Activated B cell treated with CpG ODN at 0.5 μM for 24 hours (primary cell): ENCODE measurements at regions not wholly inside any gene's neighbourhood (a gene's known extent, or its start where the extent isn't known, plus 50 kb on each side); places are given as distances from the start of the nearest gene placed in this dataset.

ENCODE experiments used
- ATAC-seq: fragments of 200-7000 bp; cut with Tn5 transposase; one replicate; pipeline ENCODE4 v1.10.0; 2021; ENCODE audit warnings: low read depth, mild to moderate bottlenecking, moderate library complexity
- CTCF ChIA-PET: fragments of 350-600 bp; sonication (Branson Sonifier 250); formaldehyde crosslinking; loops from one replicate; lab custom pipeline; 2021; ENCODE audit warnings: antibody characterized with exemption; lab: Charles Lee
- POLR2A ChIA-PET: fragments of 350-600 bp; sonication (Branson Sonifier 250); formaldehyde crosslinking; loops from one replicate; lab custom pipeline; 2021; ENCODE audit warnings: antibody characterized with exemption; lab: Charles Lee
- DNase-seq: peaks from one replicate; pipeline ENCODE4 v3.0.0; 2022
- H3K27ac Mint-ChIP-seq: one replicate; pipeline ENCODE4 v1.8.0; 2020; ENCODE audit warnings: mixed read lengths
- H3K27me3 Mint-ChIP-seq: one replicate; pipeline ENCODE4 v1.8.0; 2021; ENCODE audit warnings: mixed read lengths
- H3K36me3 Mint-ChIP-seq: one replicate; pipeline ENCODE4 v1.8.0; 2021; ENCODE audit warnings: low read depth, mixed read lengths
- H3K4me1 Mint-ChIP-seq: one replicate; pipeline ENCODE4 v1.8.0; 2021; ENCODE audit warnings: mixed read lengths
- H3K4me3 Mint-ChIP-seq: one replicate; pipeline ENCODE4 v1.8.0; 2020; ENCODE audit warnings: mild to moderate bottlenecking, mixed read lengths
- H3K9me3 Mint-ChIP-seq: one replicate; pipeline ENCODE4 v1.8.0; 2020; ENCODE audit warnings: mixed read lengths
- CTCF ChIP-seq: fragments of 200-600 bp; IDR thresholded peaks from one replicate; pipeline ENCODE4 v1.8.0; 2022; ENCODE audit warnings: antibody characterized with exemption, mild to moderate bottlenecking
- intact Hi-C: fragments of 100-400 bp; cut with micrococcal nuclease; formaldehyde crosslinking; loops from one replicate; pipeline ENCODE4 v1.15.1; 2024

GRCh38 chr3:22239011-22239410, 488.0 kb upstream of the ZNF385D start:
- Mint-ChIP-seq H3K36me3 (no peaks in the 10 kb centered on the region), H3K4me1 (no peaks in the 10 kb centered on the region), H3K4me3 (no peak overlapping the region), H3K27me3 (no peaks in the 10 kb centered on the region), H3K9me3 (no peaks in the 10 kb centered on the region), H3K27ac (no peak overlapping the region)
- no peak for DNase-seq
- CTCF ChIA-PET: no interaction called here
- POLR2A ChIA-PET: no interaction called here
- intact Hi-C loops: no loop called here
- TF ChIP-seq CTCF: no peak
- ATAC-seq: no peak

- TF ChIP-seq CTCF: no peak
- CTCF ChIA-PET: no interaction called here
- Mint-ChIP-seq H3K36me3 (no peaks in the 10 kb centered on the region), H3K27me3 (no peaks in the 10 kb centered on the region), H3K27ac (no peak overlapping the region), H3K4me3 (no peak overlapping the region), H3K4me1 (no peaks in the 10 kb centered on the region), H3K9me3 (no peaks in the 10 kb centered on the region)
- DNase-seq: no peak
- intact Hi-C loops: no loop called here
- ATAC-seq: no peak
- POLR2A ChIA-PET: no interaction called here
Observed at GRCh38 chr3:22241110-22241509, 490.1 kb upstream of the ZNF385D start.

GRCh38 chr3:22244761-22245521, 493.9 kb upstream of the ZNF385D start:
- no peak for DNase-seq
- Mint-ChIP-seq H3K36me3 (no peaks in the 10 kb centered on the region), H3K4me1 (no peaks in the 10 kb centered on the region), H3K4me3 (no peak overlapping the region), H3K27me3 (no peaks in the 10 kb centered on the region), H3K9me3 (no peaks in the 10 kb centered on the region), H3K27ac (no peak overlapping the region)
- no peak for TF ChIP-seq CTCF
- intact Hi-C loops: no loop called here
- no peak for ATAC-seq
- CTCF ChIA-PET: no interaction called here
- POLR2A ChIA-PET: no interaction called here

GRCh38 chr3:22245811-22246583, 495.0 kb upstream of the ZNF385D start:
- no peaks in the 10 kb centered on the region for H3K36me3 Mint-ChIP-seq
- DNase-seq (no peak), ATAC-seq (no peak)
- no peaks in the 10 kb centered on the region for H3K27me3 Mint-ChIP-seq
- POLR2A ChIA-PET: no interaction called here
- H3K4me1 Mint-ChIP-seq: no peaks in the 10 kb centered on the region
- intact Hi-C loops: no loop called here
- H3K27ac Mint-ChIP-seq: no peak overlapping the region
- CTCF ChIA-PET: no interaction called here
- no peak overlapping the region for H3K4me3 Mint-ChIP-seq
- no peak for TF ChIP-seq CTCF
- no peaks in the 10 kb centered on the region for H3K9me3 Mint-ChIP-seq

- H3K36me3 Mint-ChIP-seq: no peaks in the 10 kb centered on the region
- no peak overlapping the region for H3K27ac Mint-ChIP-seq
- H3K9me3 Mint-ChIP-seq: no peaks in the 10 kb centered on the region
- H3K4me1 Mint-ChIP-seq: no peaks in the 10 kb centered on the region
- H3K27me3 Mint-ChIP-seq: no peaks in the 10 kb centered on the region
- H3K4me3 Mint-ChIP-seq: no peak overlapping the region
- no peak for ATAC-seq
- ChIA-PET CTCF (no interaction called here), POLR2A (no interaction called here)
- no peak for TF ChIP-seq CTCF
- no peak for DNase-seq
- intact Hi-C loops: no loop called here
Observed at GRCh38 chr3:22249658-22250057, 498.6 kb upstream of the ZNF385D start.
